AG08396 (cell line): ENCODE measurements at regions not wholly inside any gene's neighbourhood (a gene's known extent, or its start where the extent isn't known, plus 50 kb on each side); places are given as distances from the start of the nearest gene placed in this dataset.

Experiments
- DNase-seq: peaks from one replicate; pipeline ENCODE4 v3.0.0; 2012; ENCODE audit warnings: low spot score, mixed read lengths

DNA sequence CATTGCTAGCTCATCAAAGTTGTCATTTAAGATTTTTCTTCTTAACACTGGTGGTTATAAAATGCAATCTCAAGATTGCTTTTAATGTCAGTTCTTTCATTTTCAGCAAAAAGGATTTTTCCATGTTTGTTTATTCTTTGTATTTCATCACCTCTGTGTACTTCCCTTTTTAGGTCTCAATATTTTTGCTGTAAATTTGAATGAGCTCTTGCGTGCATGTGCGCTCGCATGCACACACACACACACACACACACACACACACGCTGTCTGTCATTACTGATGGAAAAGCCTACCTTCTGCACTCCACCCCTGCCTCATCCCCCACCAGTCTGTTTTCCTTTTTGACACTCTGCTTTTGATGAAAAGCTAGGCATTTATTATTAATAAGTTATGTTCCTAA lies 85.3 kb upstream of the FYN start:
- no peak for DNase-seq

GRCh38 chr6:111959766-111960165 lies 86.5 kb upstream of the FYN start:
- no peak for DNase-seq

GRCh38 chr6:111967131-111967530 lies 86.8 kb upstream of the CCN6 start:
- no peak for DNase-seq

DNA sequence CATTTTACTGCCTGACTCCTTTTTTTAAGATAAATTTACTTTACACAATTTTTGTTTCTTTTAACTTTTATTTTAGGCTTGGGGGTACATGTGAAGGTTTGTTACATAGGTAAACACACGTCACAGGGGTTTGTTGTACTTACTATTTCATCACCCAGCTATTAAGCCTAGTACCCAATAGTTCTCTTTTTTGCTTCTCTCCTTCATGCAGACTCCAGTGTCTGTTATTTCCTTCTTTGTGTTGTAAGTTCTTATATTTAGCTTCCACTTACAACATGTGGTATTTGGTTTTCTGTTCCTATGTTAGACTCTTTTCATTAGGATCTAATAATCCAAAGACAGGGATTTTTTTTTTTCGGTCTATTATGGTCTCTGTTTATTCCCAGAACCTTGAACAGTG lies 83.5 kb upstream of the CCN6 start:
- no peak for DNase-seq

DNA sequence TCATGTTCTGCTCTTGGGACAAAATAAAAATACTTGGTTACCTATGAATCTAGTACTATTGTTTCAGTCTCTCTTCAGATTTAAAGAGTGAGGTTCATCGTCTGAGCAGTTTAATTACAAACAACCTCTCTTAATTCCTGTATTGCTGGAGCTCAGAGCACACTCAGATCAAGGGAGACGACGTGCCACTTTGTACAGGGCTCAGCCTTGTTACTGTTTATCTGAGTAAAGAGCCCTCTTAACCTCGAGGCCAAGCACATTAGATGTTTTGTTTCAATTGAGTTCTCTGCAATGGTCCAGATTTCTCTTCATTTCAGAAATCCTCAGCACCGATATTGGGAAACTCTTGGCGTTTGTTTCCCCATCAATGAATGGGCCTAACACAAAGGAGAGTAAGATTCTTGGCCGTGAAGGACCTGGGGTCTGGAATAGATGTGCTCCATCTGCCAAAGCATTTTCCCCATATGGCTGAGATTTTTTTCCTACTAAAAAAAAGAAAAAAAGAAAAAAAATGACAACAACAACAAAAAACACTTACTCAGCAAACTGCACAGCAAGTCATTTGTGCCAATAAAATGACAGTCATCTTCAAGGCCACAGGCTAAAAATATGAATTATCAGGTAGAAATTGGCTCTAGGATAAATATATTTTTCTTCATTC lies 82.6 kb upstream of the CCN6 start:
- no peak for DNase-seq

DNA sequence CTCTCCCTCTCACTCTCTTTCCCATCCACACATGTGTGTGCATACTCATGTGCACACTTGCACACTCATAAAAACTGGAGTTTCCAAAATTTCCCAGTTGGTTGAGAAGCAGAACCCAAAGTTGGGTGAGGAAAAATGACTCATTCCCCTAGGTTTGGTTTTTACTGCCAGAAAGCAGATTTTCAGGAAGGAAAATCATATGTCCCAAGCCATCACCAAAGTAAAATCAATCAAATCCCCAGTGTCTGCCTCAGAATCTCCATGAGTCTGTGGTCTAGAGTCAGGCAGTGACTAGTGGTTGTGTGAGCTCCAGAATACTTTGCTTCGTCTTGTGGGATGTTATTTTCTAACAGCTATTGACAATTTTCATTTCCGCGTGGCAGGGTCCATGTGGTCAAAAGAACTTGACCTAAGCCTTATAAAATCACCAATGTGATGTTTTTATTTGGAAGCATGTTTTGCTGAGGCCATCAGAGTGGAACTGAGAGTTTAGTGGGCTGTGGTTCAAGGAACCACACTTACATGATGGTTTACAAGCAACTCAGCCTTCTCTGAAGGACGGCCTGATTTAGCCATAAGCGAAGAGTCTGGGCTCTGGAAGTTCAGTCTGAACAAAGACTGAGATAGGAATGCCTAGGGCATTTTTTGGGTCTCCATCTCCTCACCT lies 81.9 kb upstream of the CCN6 start:
- DNase-seq: no peak

DNA sequence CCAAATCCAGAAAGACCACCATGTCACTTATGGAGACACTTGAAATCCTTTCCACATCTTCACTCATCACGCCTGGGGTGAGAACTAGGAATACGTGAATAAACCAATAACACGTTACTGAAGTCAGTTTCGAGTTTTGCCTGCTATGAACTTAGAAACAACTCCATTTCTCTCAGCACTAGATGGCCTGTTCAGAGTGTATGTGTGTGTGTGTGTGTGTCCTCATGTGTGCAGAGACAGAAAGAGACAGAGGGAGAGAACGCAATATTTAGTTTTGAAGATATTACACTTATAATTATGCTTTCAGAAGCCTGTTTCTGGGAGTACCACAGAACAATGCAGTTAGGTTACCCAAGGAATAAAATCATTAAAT lies 81.2 kb upstream of the CCN6 start:
- no peak for DNase-seq

- DNase-seq: peak; percentile 69
Observed at GRCh38 chr6:111973118-111973761, 80.7 kb upstream of the CCN6 start.

- no peak for DNase-seq
Observed at GRCh38 chr6:111973927-111974639, 79.8 kb upstream of the CCN6 start.

- no peak for DNase-seq
Observed at GRCh38 chr6:111975466-111975865, 78.4 kb upstream of the CCN6 start.

DNA sequence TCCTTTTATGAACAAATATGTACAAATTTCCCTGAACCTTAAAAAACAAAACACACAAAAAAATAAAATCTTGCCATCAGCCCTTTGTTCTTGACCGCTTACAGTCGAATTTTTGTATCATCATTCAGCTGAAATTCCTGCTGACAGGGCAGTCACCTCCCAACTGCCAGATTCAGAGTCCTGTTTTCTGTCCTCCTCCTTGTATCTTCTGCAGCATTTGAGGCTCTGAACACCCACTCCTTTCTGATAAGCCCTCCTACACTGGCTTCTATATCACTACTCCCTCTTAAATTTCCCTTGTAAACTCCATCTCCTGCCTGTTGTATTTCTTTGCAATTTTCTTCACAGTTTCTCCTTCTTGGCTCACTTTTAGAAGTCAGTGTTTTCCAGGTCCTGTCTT lies 77.8 kb upstream of the CCN6 start:
- no peak for DNase-seq

GRCh38 chr6:111978532-111979149 lies 75.3 kb upstream of the CCN6 start:
- DNase-seq: no peak

DNA sequence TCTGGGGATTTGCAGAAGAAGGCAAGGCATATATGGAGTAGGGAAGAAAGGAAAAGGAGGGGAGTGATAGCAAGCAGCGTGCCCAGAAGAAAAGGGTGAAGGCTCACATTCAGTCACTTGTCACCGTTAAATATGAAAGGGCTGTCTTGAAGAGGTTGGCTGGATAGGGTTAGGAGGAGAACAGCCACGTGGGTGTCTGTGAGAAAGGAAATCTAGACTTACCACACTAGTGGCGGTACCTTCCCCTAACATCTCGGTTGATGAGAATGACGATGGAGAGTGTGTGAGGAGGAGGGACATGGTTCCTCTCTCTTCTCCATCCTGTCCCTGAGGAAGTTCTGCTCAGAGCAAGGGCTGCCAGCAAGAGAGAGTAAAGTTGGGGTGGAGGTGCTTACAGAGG lies 74.3 kb upstream of the CCN6 start:
- no peak for DNase-seq

DNA sequence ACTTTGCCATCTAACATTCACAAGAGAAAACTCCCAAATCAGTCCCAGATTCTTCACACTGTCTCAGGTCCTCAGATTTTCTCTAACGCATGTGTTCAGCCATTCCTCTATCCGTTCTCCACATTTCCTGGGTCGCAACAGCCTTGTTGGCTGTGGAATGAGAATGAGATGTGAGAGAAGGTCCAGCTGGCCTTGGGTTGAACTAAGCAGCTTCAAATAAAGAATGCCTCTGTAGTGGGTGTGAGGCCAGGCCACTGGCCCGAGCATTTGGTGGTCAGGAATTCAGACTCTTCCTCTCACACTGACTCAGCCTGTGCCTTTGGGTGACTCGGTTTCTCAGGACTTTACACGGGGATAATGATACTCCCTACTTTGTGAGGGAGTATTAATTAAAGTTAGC lies 73.8 kb upstream of the CCN6 start:
- DNase-seq: peak; percentile 61

DNA sequence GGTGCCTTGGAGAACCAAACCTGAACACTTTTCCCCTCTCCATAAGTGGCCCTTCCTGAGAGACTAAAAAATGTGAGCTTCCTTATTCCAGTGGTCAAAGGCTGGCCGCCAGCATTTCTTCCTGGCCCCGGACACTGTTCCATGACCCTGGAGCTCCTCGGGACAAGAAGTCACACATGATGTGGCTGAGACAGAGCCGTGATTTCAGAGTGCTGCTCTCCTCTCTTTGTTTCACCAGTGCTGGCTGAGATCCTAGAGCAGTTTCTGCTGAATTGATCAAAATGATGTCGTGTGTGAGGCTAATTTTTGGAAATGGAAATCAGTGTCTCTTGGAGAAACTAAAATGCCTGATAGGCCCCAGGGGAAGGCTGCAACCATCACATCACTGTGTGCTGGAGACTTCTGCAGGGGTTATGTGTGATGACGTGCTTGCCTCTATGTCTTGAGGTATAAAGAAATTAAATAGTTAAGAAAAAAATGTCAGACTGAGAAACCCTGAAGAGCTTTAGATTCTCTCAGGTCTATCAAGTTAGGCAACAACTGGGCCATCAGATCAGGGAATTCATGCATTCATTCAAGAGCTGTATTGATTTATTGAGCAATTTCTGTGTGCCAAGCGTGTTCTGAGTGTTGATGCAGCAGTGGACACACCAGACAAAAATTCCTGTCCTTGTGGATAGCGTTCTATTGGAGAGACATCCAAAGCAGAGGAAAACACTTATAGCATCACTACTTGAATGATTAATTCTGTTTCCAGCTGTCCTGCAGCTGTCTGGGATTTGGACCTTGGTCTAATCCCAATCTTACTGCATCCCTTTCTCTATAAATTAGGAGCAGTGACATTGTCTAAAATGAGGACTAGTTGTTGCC lies 72.7 kb upstream of the CCN6 start:
- DNase-seq: no peak

- DNase-seq: no peak
Observed at GRCh38 chr6:111982681-111983080, 71.2 kb upstream of the CCN6 start.

GRCh38 chr6:111983193-111983592 lies 70.7 kb upstream of the CCN6 start:
- DNase-seq: no peak

- no peak for DNase-seq
Observed at GRCh38 chr6:111984081-111984480, 69.8 kb upstream of the CCN6 start.

DNA sequence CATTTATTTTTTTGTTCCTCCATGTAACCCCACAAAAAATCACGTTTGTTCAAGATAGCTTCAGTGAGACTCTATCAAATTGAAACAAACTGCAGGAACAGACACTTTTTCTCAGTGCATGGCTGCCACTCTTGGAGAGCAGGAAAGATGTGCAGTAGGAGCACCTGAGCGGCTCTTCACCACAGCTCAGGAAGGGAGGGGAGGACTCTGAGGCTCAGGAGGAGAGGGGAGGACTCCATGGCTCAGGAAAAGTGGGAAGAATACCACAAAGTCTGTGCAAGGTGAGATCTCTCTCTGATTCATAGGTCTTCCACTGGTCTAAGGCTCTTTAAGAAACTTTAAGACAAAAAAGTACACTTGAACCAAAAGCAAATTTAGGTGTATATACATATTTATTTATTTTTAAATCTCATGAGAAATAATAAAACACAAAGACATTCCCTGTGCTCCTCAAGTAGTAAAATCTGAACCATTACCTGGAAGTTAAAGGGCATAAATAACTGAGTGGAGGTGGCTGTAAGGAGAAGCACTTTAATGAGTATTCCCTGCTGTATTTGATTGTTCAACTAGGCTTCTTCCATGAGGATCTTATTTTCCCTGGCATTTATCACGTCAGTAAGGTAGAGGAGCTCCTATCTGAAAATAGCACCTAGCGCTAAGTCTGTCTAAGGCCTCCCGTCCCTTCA lies 69.2 kb upstream of the CCN6 start:
- DNase-seq: no peak

DNA sequence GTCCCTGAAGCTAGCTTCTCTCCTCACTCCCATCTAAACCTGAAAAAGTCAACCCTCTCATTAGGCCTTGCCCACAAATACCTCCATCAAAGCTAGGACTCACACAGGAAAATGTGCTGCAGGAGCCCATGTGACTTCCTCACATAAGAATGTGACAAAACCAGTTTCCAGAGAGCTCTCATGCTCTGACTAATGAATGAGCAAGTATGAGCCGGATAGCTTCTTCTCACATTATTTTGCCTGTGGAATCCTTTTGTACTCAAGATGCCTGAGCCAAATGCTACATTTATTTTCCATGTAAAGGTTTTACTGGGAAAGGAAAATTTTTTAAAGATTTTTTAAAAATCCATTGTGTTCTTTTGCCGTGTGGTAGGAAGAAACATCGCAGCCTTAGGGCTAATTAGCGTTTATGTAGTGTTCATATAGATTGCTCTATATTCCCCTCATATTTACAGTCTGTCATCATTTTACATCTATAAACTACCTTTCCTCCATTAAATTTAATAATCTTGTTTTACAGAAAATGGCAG lies 68.6 kb upstream of the CCN6 start:
- peak; percentile 64 for DNase-seq

DNA sequence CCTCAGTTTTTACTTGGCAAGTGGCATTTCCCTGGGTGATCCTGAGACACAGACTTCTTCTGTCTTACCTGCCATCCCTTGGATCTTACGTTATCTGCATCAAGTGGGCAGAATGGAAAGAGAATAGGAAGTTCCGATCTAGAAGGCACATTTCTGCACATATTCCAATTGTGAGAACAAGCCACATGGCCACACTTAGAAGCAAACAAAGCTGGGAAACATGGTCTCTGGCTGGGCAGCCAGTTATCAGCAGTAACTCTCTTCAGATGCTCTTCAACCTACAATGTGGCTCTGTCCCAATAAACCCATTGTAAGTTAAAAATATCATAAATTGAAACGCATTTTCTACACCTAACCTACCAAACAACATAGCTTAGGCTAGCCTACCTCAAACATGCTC lies 67.3 kb upstream of the CCN6 start:
- DNase-seq: no peak
